ENCODE measurements at regions not wholly inside any gene's neighbourhood (a gene's known extent, or its start where the extent isn't known, plus 50 kb on each side); places are given as distances from the start of the nearest gene placed in this dataset.
A peak's percentile ranks its signal among the peaks of the same experiment; 100 is the strongest.
"Not testable (repeated sequence)": the region's sequence is repeated elsewhere in the genome, so short reads cannot be mapped to it uniquely, and the experiment has no call there.

DNA sequence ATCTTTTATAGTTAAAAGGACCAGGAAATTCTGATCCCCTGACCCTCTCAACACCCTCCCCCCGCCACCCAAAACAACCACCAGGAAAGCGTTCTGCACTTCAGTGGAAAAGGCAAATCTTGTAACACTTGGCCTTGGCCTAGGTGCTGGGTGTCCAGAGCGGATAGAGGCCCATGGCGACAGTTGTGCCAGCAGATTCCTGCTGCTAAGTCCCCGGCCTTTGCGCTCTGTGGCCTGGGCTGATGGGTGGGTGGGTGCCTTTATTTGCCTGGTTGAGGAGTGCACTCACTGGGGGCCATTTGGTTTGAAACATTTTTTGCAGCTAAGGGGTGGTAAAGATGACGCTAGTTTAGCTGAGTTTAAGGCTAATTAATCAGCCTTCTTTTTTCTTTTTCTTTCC, 127.9 kb upstream of the ERRFI1 start:
- ATAC-seq: no peak
- Mint-ChIP-seq H3K27me3 (peaks cover 63% of the 10 kb centered on the region), H3K4me1 (peaks cover 67% of the 10 kb centered on the region), H3K27ac (no peak overlapping the region), H3K4me3 (no peak overlapping the region), H3K9me3 (no peaks in the 10 kb centered on the region)
- no peak for DNase-seq

GRCh38 chr1:8152731-8153702, 126.9 kb upstream of the ERRFI1 start:
- peak; percentile 86 for ATAC-seq
- Mint-ChIP-seq H3K27ac (peak overlapping the region; percentile 94 to 97), H3K4me3 (peak overlapping the region; percentile 72 to 75), H3K9me3 (no peaks in the 10 kb centered on the region), H3K4me1 (peaks cover 68% of the 10 kb centered on the region), H3K27me3 (peaks cover 66% of the 10 kb centered on the region)
- DNase-seq: peak; percentile 72 to 79

- Mint-ChIP-seq H3K4me3 (peak overlapping the region in 1 of 2 donors; percentile 29), H3K4me1 (peaks cover 75% of the 10 kb centered on the region), H3K27me3 (peaks cover 66% of the 10 kb centered on the region), H3K9me3 (no peaks in the 10 kb centered on the region), H3K27ac (no peak overlapping the region)
- ATAC-seq (no peak), DNase-seq (no peak)
These were observed 125.5 kb upstream of the ERRFI1 start for GRCh38 chr1:8151647-8152046.

DNA sequence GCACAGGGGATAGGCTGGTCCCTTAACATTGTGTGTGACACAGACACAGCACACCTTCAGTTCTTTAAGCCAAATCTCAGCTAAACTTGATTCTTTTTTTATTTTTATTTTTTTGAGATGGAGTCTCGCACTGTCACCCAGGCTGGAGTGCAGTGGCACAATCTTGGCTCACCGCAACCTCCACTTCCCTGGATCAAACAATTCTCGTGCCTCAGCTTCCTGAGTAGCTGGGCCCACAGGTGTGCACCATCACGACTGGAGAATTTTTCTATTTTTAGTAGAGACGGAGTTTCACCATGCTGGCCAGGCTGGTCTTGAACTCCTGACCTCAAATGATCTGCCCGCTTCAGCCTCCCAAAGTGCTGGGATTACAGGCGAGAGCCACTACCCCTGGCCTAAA, 123.6 kb upstream of the ERRFI1 start:
- ATAC-seq, H3K27ac Mint-ChIP-seq, H3K9me3 Mint-ChIP-seq, DNase-seq, H3K4me3 Mint-ChIP-seq: not testable (repeated sequence)
- Mint-ChIP-seq H3K4me1 (peaks cover 84% of the 10 kb centered on the region), H3K27me3 (peaks cover 67% of the 10 kb centered on the region)

GRCh38 chr1:8147956-8148355, 121.8 kb upstream of the ERRFI1 start:
- H3K4me1 Mint-ChIP-seq: peaks cover 75% of the 10 kb centered on the region
- H3K4me3 Mint-ChIP-seq: no peak overlapping the region
- peaks cover 73% of the 10 kb centered on the region for H3K27me3 Mint-ChIP-seq
- DNase-seq (no peak), ATAC-seq (no peak)
- H3K9me3 Mint-ChIP-seq: no peaks in the 10 kb centered on the region
- no peak overlapping the region for H3K27ac Mint-ChIP-seq

GRCh38 chr1:8146257-8146855, 120.2 kb upstream of the ERRFI1 start:
- no peaks in the 10 kb centered on the region for H3K9me3 Mint-ChIP-seq

GRCh38 chr1:8145545-8146202, 119.6 kb upstream of the ERRFI1 start:
- Mint-ChIP-seq H3K27ac (no peak overlapping the region), H3K9me3 (no peaks in the 10 kb centered on the region), H3K27me3 (peaks cover 59% of the 10 kb centered on the region), H3K4me3 (no peak overlapping the region), H3K4me1 (peaks cover 52% of the 10 kb centered on the region)
- no peak for DNase-seq
- no peak for ATAC-seq

More at GRCh38 chr1:8146257-8146855, 120.2 kb upstream of the ERRFI1 start:
- Mint-ChIP-seq H3K27ac (no peak overlapping the region), H3K4me1 (peaks cover 59% of the 10 kb centered on the region), H3K27me3 (peaks cover 66% of the 10 kb centered on the region), H3K4me3 (no peak overlapping the region)
- DNase-seq (no peak), ATAC-seq (no peak)

DNA sequence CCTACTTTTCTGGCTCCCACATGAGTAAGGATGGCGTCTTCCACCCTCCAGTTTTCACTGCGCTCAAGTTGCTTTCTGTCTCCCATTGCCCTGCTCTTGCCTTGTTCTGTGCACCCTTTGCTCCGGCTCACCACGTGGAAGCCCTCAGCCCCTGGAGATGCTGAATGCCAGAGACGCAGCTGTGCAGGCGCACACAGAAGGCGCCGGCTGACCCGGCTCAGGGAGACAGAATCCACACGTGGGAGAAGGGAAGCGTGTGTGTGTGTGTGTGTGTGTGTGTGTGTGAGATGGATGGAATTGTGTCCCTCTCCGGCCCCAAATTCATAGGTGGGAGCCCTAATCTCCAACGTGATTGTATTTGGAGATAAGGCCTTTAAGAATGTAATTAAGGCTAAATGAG, 118.2 kb upstream of the ERRFI1 start:
- DNase-seq (no peak), ATAC-seq (no peak)
- H3K4me3 Mint-ChIP-seq: no peak overlapping the region
- no peak overlapping the region for H3K27ac Mint-ChIP-seq
- H3K9me3 Mint-ChIP-seq: no peaks in the 10 kb centered on the region
- peaks cover 42% of the 10 kb centered on the region for H3K4me1 Mint-ChIP-seq
- peaks cover 54% of the 10 kb centered on the region for H3K27me3 Mint-ChIP-seq

DNA sequence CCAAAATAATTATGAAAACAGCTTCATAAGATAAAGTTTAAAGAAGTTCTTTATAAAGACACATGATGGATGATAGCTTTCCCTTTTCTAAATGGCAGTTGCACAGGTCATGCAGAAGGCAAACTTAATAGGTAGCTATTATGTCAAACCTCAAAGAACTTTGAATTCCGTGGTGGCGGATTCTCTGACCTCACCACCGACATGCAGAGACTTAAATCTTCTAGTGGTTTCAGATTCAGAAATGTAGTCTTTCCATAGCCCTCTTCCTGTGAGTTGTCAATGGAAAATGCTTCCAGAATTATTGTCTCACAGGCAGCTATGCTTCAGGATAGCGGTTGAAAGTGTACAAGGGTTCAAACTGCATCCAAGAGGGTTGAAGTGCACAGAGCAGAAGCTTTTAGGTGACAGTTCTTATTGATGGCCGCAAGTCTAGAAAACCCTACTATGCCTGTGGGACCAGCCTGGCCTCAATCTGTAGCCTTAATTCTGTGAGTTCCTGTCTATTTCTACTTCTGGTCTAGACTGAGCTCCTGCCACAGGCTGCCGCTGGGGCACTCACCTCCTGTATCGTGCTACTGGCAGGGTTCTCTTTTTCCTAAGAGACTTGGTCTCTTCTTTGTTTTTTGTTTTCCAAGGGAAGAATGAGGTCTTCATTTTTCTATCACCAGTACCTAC, 117.0 kb upstream of the ERRFI1 start:
- Mint-ChIP-seq H3K4me1 (peaks cover 34% of the 10 kb centered on the region), H3K27ac (no peak overlapping the region), H3K9me3 (no peaks in the 10 kb centered on the region), H3K27me3 (peaks cover 52% of the 10 kb centered on the region), H3K4me3 (no peak overlapping the region)
- DNase-seq: no peak
- no peak for ATAC-seq

GRCh38 chr1:8139941-8140340, 113.8 kb upstream of the ERRFI1 start:
- Mint-ChIP-seq H3K27me3 (peaks cover 51% of the 10 kb centered on the region), H3K27ac (no peak overlapping the region), H3K9me3 (no peaks in the 10 kb centered on the region), H3K4me3 (no peak overlapping the region), H3K4me1 (peaks cover 12% of the 10 kb centered on the region)
- DNase-seq (no peak), ATAC-seq (no peak)

DNA sequence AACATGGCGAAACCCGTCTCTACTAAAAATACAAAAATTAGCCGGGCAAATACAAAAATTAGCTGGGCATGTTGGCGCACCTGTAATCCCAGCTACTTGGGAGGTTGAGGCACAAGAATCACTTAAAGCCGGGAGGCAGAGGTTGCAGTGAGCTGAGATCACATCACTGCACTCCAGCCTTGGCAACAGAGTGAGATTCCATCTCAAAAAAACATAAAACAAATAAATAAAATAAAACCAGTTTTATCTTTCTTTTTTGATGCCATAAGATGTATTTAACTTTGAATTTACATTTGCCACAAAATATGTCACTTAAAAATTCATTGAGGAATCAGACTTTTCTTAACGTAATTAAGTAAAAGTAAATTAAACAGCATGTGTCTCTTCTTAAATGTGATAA, 113.3 kb upstream of the ERRFI1 start:
- peaks cover 51% of the 10 kb centered on the region for H3K27me3 Mint-ChIP-seq
- no peak for ATAC-seq
- no peak overlapping the region for H3K4me3 Mint-ChIP-seq
- no peaks in the 10 kb centered on the region for H3K9me3 Mint-ChIP-seq
- no peak overlapping the region for H3K27ac Mint-ChIP-seq
- no peak for DNase-seq
- peaks cover 6% of the 10 kb centered on the region for H3K4me1 Mint-ChIP-seq

DNA sequence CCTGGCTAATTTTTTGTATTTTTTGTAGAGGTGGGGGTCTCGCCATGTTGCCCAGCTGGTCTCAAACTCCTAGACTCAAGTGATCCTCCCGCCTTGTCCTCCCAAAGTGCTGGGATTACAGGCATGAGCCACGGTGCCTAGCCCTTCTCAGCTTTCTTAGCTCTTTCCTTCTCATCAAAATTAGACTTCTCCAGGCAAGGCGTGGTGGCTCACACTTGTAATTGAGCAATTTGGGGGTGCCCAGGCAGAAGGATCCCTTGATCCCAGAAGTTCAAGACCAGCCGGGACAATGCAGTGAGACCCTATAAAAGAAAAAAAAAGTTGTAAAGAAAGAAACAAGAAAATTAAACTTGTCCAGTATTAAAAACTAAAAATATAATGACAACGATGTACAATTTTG, 112.6 kb upstream of the ERRFI1 start:
- ATAC-seq (no peak), DNase-seq (no peak)
- Mint-ChIP-seq H3K4me1 (peaks cover 11% of the 10 kb centered on the region), H3K9me3 (no peaks in the 10 kb centered on the region), H3K4me3 (no peak overlapping the region), H3K27ac (peak overlapping the region in 1 of 2 donors; percentile 72), H3K27me3 (peaks cover 47% of the 10 kb centered on the region)

DNA sequence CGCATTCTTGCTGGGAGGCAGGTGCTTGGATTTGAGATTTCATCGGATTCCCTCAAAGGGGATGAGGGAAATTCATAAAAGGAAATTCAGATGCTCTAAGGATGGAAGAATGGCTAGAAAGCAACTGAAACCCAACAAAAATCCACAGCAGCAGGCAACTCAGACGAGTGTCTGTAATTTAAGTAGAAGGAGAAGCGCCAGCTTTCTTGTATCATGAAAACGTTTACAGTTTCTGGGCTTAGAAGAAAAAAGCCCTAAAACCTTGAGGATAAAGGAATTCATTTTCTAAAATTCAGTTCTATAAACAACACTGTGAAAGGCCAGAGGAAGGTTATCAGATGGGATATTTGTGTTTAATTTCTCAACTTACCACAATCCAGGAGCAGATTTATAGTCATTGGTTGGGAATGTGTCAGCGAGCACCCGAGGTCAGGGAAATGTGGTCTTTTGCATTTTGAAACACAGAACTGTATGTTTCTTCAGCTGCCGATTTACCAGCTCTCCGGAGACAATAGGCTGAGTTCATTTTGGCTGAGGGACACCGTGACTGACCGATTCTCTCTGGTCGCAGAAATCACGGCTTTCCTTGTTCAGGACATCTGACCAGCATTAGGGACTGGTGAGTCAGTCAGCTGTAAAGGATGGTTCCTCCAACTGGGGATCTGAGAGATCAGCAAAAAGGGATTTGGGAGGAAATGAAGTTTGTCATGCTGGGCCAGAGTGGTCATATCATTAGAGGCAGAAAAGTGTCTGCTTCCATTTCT, 111.6 kb upstream of the ERRFI1 start:
- Mint-ChIP-seq H3K27me3 (peaks cover 48% of the 10 kb centered on the region), H3K9me3 (no peaks in the 10 kb centered on the region), H3K27ac (peak overlapping the region in 1 of 2 donors; percentile 94), H3K4me3 (no peak overlapping the region), H3K4me1 (peaks cover 6% of the 10 kb centered on the region)
- DNase-seq (no peak), ATAC-seq (no peak)

GRCh38 chr1:8136766-8137165, 110.7 kb upstream of the ERRFI1 start:
- H3K9me3 Mint-ChIP-seq: no peaks in the 10 kb centered on the region
- no peak for DNase-seq
- H3K27ac Mint-ChIP-seq: no peak overlapping the region
- ATAC-seq: no peak
- peaks cover 6% of the 10 kb centered on the region for H3K4me1 Mint-ChIP-seq
- no peak overlapping the region for H3K4me3 Mint-ChIP-seq
- peaks cover 55% of the 10 kb centered on the region for H3K27me3 Mint-ChIP-seq

- ATAC-seq: no peak
- Mint-ChIP-seq H3K4me3 (no peak overlapping the region), H3K9me3 (no peaks in the 10 kb centered on the region), H3K27ac (no peak overlapping the region), H3K27me3 (peaks cover 55% of the 10 kb centered on the region), H3K4me1 (peaks cover 6% of the 10 kb centered on the region)
- DNase-seq: no peak
These were observed 109.1 kb upstream of the ERRFI1 start for GRCh38 chr1:8135250-8135649.
